ENCODE measurements at regions not wholly inside any gene's neighbourhood (a gene's known extent, or its start where the extent isn't known, plus 50 kb on each side); places are given as distances from the start of the nearest gene placed in this dataset.

GRCh38 chr9:82147798-82148425, 159.3 kb downstream of the SPATA31D1 start:
- Mint-ChIP-seq H3K4me1 (peaks cover 42% of the 10 kb centered on the region), H3K36me3 (peaks cover 4% of the 10 kb centered on the region), H3K4me3 (no peak overlapping the region), H3K27me3 (ENCODE audit: low read depth) (no peaks in the 10 kb centered on the region), H3K9me3 (peaks cover 9% of the 10 kb centered on the region), H3K27ac (no peak overlapping the region)
- TF ChIP-seq CTCF (IDR thresholded peaks at IDR 0.05; ENCODE audit: unreplicated experiment) = no peak
- DNase-seq (ENCODE audit: low spot score in 2 of 2, unreplicated experiment in 2 of 2) = no peak

- no peak overlapping the region for H3K4me3 Mint-ChIP-seq
- H3K36me3 Mint-ChIP-seq = peaks cover 7% of the 10 kb centered on the region
- no peak for TF ChIP-seq CTCF (IDR thresholded peaks at IDR 0.05; ENCODE audit: unreplicated experiment)
- no peaks in the 10 kb centered on the region for H3K27me3 Mint-ChIP-seq (ENCODE audit: low read depth)
- H3K4me1 Mint-ChIP-seq = peaks cover 42% of the 10 kb centered on the region
- no peak for DNase-seq (ENCODE audit: low spot score in 2 of 2, unreplicated experiment in 2 of 2)
- H3K9me3 Mint-ChIP-seq = peaks cover 12% of the 10 kb centered on the region
- H3K27ac Mint-ChIP-seq = peak overlapping the region; percentile 70
Measured at GRCh38 chr9:82148426-82148810, 159.8 kb downstream of the SPATA31D1 start.

GRCh38 chr9:82148901-82149461, 160.4 kb downstream of the SPATA31D1 start:
- no peak for TF ChIP-seq CTCF (IDR thresholded peaks at IDR 0.05; ENCODE audit: unreplicated experiment)
- H3K27ac Mint-ChIP-seq = peak overlapping the region; percentile 70
- no peaks in the 10 kb centered on the region for H3K27me3 Mint-ChIP-seq (ENCODE audit: low read depth)
- H3K36me3 Mint-ChIP-seq = peaks cover 7% of the 10 kb centered on the region
- no peak for DNase-seq (ENCODE audit: low spot score in 2 of 2, unreplicated experiment in 2 of 2)
- peaks cover 42% of the 10 kb centered on the region for H3K4me1 Mint-ChIP-seq
- H3K4me3 Mint-ChIP-seq = no peak overlapping the region
- peaks cover 12% of the 10 kb centered on the region for H3K9me3 Mint-ChIP-seq

GRCh38 chr9:82149501-82149946, 161.0 kb downstream of the SPATA31D1 start:
- H3K27ac Mint-ChIP-seq = peak overlapping the region; percentile 70
- no peak for TF ChIP-seq CTCF (IDR thresholded peaks at IDR 0.05; ENCODE audit: unreplicated experiment)
- no peak overlapping the region for H3K4me3 Mint-ChIP-seq
- no peak for DNase-seq (ENCODE audit: low spot score in 2 of 2, unreplicated experiment in 2 of 2)
- H3K27me3 Mint-ChIP-seq (ENCODE audit: low read depth) = no peaks in the 10 kb centered on the region
- H3K36me3 Mint-ChIP-seq = peaks cover 7% of the 10 kb centered on the region
- H3K4me1 Mint-ChIP-seq = peaks cover 42% of the 10 kb centered on the region
- peaks cover 12% of the 10 kb centered on the region for H3K9me3 Mint-ChIP-seq

- DNase-seq (ENCODE audit: low spot score in 2 of 2, unreplicated experiment in 2 of 2) = no peak
- peaks cover 12% of the 10 kb centered on the region for H3K9me3 Mint-ChIP-seq
- no peak overlapping the region for H3K27ac Mint-ChIP-seq
- H3K36me3 Mint-ChIP-seq = peaks cover 7% of the 10 kb centered on the region
- no peak for TF ChIP-seq CTCF (IDR thresholded peaks at IDR 0.05; ENCODE audit: unreplicated experiment)
- peaks cover 45% of the 10 kb centered on the region for H3K4me1 Mint-ChIP-seq
- H3K27me3 Mint-ChIP-seq (ENCODE audit: low read depth) = no peaks in the 10 kb centered on the region
- H3K4me3 Mint-ChIP-seq = no peak overlapping the region
Measured at GRCh38 chr9:82152181-82152580, 163.6 kb downstream of the SPATA31D1 start.

All from mesothelial cell of epicardium (in vitro differentiated cells).